ENCODE measurements at regions not wholly inside any gene's neighbourhood (a gene's known extent, or its start where the extent isn't known, plus 50 kb on each side); places are given as distances from the start of the nearest gene placed in this dataset.
A peak's percentile ranks its signal among the peaks of the same experiment; 100 is the strongest.

DNA sequence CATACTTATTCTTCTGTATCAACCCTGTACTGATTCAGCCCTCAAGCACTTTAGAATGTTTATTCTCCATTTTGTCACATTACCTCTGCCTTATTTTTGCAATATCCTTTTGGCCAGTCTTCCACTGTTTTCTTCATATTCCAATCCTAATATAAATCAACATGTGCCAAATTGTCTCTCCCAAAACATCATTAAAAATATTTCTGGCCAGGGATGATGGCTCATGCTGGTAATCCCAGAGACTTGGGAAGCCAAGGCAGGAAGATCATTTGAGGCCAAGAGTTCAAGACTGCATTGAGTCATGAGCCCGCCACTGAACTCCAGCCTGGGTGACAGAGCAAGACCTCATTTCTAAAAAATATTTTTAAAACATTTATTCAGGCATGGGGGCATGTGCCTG is 641.4 kb upstream of the CBLB start:
- no peak overlapping the region for H3K4me3 ChIP-seq (ENCODE audit: low read depth, low read length)
- TF ChIP-seq, protein P1, sequence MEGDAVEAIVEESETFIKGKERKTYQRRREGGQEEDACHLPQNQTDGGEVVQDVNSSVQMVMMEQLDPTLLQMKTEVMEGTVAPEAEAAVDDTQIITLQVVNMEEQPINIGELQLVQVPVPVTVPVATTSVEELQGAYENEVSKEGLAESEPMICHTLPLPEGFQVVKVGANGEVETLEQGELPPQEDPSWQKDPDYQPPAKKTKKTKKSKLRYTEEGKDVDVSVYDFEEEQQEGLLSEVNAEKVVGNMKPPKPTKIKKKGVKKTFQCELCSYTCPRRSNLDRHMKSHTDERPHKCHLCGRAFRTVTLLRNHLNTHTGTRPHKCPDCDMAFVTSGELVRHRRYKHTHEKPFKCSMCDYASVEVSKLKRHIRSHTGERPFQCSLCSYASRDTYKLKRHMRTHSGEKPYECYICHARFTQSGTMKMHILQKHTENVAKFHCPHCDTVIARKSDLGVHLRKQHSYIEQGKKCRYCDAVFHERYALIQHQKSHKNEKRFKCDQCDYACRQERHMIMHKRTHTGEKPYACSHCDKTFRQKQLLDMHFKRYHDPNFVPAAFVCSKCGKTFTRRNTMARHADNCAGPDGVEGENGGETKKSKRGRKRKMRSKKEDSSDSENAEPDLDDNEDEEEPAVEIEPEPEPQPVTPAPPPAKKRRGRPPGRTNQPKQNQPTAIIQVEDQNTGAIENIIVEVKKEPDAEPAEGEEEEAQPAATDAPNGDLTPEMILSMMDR (IDR thresholded peaks at IDR 0.05; ENCODE audit: insufficient read depth, low read length), result no peak
- DNase-seq (ENCODE audit: low read depth), result peak; percentile 41

DNA sequence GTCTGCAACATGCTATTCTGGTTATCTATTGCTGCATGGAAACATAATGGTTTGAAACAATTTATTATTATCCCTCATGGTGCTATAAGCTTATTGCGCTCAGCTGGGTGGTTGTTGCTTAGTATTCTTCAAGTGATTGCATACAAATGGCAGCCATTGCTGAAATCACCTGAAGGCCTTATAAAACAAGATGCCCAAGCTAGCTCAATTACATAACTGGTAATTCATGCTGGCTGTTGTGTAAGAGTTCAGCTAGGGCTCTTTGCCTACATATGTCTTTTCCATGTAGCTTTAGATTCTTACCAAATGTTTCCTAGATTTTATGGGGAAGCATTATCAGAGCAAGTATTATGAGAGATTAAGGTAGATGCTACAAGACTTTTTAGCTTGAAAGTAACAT is 644.0 kb upstream of the CBLB start:
- TF ChIP-seq, protein P1 (IDR thresholded peaks at IDR 0.05; ENCODE audit: insufficient read depth, low read length), result no peak
- no peak for DNase-seq (ENCODE audit: low read depth)
- H3K4me3 ChIP-seq (ENCODE audit: low read depth, low read length), result no peak overlapping the region

DNA sequence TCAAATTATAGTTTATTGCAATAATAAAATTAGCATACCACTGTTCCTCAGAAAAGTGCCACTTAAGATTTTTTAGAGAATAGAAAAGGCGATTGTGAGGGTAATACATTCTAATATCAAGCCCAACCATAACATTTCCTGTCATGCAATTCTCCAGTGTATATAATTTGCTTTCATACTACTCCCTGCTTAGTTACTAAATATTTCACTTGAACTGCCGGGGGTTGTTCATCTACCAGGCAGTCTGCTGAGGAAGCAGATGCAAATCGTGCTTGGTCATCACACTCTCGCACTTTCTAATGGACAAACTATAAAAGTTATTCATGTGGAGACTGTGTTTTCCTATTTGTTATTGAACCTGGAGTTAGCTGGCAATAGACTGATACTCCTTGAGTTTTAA is 645.6 kb upstream of the CBLB start:
- DNase-seq (ENCODE audit: low read depth), result no peak
- TF ChIP-seq, protein P1 (IDR thresholded peaks at IDR 0.05; ENCODE audit: insufficient read depth, low read length), result no peak
- H3K4me3 ChIP-seq (ENCODE audit: low read depth, low read length), result no peak overlapping the region

DNA sequence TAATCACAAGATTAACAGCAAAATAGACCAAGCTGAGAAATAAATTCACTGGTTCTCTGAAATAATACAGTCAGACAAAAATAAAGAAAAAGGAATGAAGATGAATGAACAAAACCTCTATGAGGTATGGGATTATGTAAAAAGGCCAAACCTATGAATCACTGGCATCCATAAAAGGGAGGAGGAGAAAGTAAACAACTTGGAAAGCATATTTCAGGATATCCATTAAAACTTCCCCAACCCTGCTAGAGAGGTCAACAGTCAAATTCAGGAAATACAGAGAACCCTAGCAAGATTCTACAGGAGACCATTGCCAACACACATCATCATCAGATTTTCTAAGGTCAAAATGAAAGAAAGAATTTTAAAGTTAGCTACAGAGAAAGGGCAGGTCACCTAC is 649.7 kb upstream of the CBLB start:
- TF ChIP-seq, protein P1 (IDR thresholded peaks at IDR 0.05; ENCODE audit: insufficient read depth, low read length), result no peak
- peak; percentile 58 for DNase-seq (ENCODE audit: low read depth)

DNA sequence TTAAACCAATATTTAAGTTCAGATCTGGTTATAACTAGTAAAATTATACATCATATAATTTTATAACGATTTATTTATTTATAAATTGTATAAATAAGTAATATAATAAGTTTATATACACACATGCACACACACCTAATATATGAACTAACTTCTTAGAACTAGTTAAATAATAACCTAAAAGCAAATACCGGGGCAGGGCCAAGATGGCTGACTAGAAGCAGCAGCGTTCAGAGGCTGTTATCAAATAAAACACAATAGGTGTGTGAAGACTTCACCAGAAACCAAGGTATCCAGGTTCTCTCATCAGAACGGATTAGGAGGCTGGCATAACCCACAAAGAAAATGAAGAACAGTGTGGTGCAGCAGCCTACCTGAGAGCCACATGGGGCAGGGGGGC is 653.6 kb upstream of the CBLB start:
- DNase-seq (ENCODE audit: low read depth), result no peak
- TF ChIP-seq, protein P1 (IDR thresholded peaks at IDR 0.05; ENCODE audit: insufficient read depth, low read length), result no peak
- H3K4me3 ChIP-seq (ENCODE audit: low read depth, low read length), result no peak overlapping the region

More for the DNA sequence above, 649.7 kb upstream of the CBLB start:
- H3K4me3 ChIP-seq (ENCODE audit: low read depth, low read length), result no peak overlapping the region

DNA sequence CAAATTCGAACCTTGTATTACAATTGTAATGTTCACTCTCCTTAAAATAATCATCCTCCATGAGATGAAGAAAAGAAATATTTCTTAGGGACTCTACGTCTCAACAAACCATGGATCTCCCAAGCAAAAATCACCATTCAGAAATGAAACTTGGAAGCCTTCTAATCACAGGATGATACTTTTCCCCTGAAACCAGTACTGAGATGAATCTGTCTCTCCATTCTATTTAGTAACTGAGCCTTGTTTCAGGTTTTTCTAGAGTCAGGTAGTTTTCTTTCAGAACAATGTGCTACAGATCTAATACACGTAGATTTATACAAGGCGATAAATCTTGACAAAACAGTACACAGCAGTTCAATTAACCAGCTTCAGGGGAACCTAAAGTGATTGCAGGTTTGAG is 660.1 kb upstream of the CBLB start:
- DNase-seq (ENCODE audit: low read depth), result no peak
- TF ChIP-seq, protein P1 (IDR thresholded peaks at IDR 0.05; ENCODE audit: insufficient read depth, low read length), result no peak
- H3K4me3 ChIP-seq (ENCODE audit: low read depth, low read length), result no peak overlapping the region

DNA sequence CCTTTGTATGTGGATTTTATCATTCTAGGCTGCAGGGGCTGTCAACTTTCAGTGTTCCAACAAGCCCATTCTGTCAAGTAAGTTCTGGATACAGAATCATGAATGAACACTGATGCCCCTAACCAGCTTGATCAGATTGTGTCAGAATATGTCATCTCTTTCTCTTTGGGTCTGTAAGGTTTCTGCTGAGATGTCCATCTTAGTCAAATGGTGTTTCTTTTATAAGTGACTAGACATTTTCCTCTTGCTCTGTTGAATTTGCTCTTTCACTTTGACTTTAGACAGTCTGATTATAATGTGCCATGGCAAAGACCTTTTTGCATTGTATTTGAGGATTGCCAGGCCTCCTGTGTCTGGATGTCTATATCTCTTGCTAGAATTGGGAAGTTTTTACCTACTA is 660.9 kb upstream of the CBLB start:
- TF ChIP-seq, protein P1 (IDR thresholded peaks at IDR 0.05; ENCODE audit: insufficient read depth, low read length), result no peak
- DNase-seq (ENCODE audit: low read depth), result no peak
- H3K4me3 ChIP-seq (ENCODE audit: low read depth, low read length), result no peak overlapping the region
